Stomach (tissue), 8 donors: ENCODE measurements at regions not wholly inside any gene's neighbourhood (a gene's known extent, or its start where the extent isn't known, plus 50 kb on each side); places are given as distances from the start of the nearest gene placed in this dataset.
"Not testable (repeated sequence)": the region's sequence is repeated elsewhere in the genome, so short reads cannot be mapped to it uniquely, and the experiment has no call there.

ENCODE experiments used
- DNase-seq, 2 donors: peaks; one replicate each; pipeline versions ENCODE4 v3.0.0 to v3.0.0-alpha.2; 2013 to 2019
- H3K27ac ChIP-seq, 5 donors: fragments of 200-600 bp in 4 of 5; sonication (generic) in 4 of 5; one replicate each; pipeline ENCODE4 v1.5.1; 2013 to 2019; ENCODE audit warnings: mild to moderate bottlenecking in 1 of 5, moderate library complexity in 1 of 5
- H3K27me3 ChIP-seq, 3 donors: fragments of 200-600 bp; sonication (generic); one replicate each; pipeline ENCODE4 v1.5.1; 2017 to 2019; ENCODE audit warnings: mixed run types in 1 of 3
- H3K36me3 ChIP-seq, 4 donors: fragments of 200-600 bp; sonication (generic); 1 replicate in 3 of 4; 2 replicates in 1 of 4; pipeline ENCODE4 v1.5.1; 2016 to 2019
- H3K4me1 ChIP-seq, 4 donors: fragments of 200-600 bp; sonication (generic); one replicate each; pipeline ENCODE4 v1.5.1; 2016 to 2019
- H3K4me3 ChIP-seq, 4 donors: fragments of 200-600 bp; sonication (generic) in 3 of 4; one replicate each; pipeline ENCODE4 v1.5.1; 2016 to 2019; ENCODE audit warnings: mild to moderate bottlenecking in 1 of 4
- H3K9me3 ChIP-seq, 4 donors: fragments of 200-600 bp; sonication (generic); one replicate each; pipeline ENCODE4 v1.5.1; 2016 to 2019
- EP300 ChIP-seq: sonication (generic); formaldehyde crosslinking; IDR thresholded peaks from one replicate; pipeline ENCODE4 v1.6.1; 2017; ENCODE audit warnings: antibody characterized with exemption
- POLR2A ChIP-seq, 4 donors: fragments of 450-650 bp; IDR thresholded peaks; one replicate each; pipeline ENCODE4 v1.6.1; 2016; ENCODE audit warnings: antibody characterized with exemption in 4 of 4, control low read depth in 2 of 4, mild to moderate bottlenecking in 1 of 4, moderate library complexity in 1 of 4
- POLR2AphosphoS5 ChIP-seq, 3 donors: sonication (generic); formaldehyde crosslinking; IDR thresholded peaks; one replicate each; pipeline ENCODE4 v1.6.1; 2016; ENCODE audit warnings: antibody characterized with exemption in 3 of 3
- WGBS, 5 donors: extraction: QIAGEN DNeasy Blood & Tissue Kit in 3 of 5; methylation state at CpG; one replicate each; pipeline versions ENCODE4 v1.1.5 to v1.1.7; 2013 to 2018; 5-methylcytosine and 5-hydroxymethylcytosine counted together
- intact Hi-C: fragments of 100-400 bp; cut with DNase I; formaldehyde crosslinking; loops from one replicate; pipeline ENCODE4 v1.15.1; 2023; ENCODE audit warnings: low total_unique reads
- TF ChIP-seq, protein P1 (sequence below), 7 experiments: fragments of 450-650 bp in 4 of 7; fragments of 200-600 bp in 3 of 7; sonication (generic) in 3 of 7; IDR thresholded peaks; one replicate each; pipeline ENCODE4 v1.5.1; 2016 to 2019; ENCODE audit warnings: antibody characterized with exemption in 7 of 7, control low read depth in 2 of 7, mild to moderate bottlenecking in 1 of 7
- donor health status: healthy with polysubstance abuse.
- donor health status: Bipolar disorder and iron deficiency.
- donor health status: healthy.

DNA sequence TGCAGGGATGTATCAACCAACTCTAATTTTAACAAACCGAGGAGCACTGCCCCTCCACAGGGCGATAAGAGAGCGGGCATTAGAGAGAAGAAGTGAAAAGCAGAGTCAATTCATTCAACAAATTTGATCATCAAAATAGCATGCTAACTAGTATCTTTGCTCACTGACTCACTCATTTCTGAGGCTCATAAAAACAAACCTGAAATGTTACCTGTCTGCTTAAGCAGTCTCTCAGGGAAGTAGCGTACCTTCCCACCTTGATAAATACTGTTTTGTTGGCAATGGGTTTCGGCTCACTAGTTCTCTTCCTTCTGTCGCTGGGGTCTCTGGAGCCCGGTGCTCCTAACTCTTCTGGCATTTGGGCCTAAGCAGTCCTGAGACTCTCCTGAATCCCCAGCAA lies 248.8 kb downstream of the IRS1 start:
- no peak overlapping the region for H3K4me3 ChIP-seq
- H3K27ac ChIP-seq: no peak overlapping the region
- H3K4me1 ChIP-seq: no peaks in the 10 kb centered on the region
- 89 to 95% (median 92%) methylated on average over 7 of the region's 7 CpGs for WGBS, 5 donors
- no peak for DNase-seq
- H3K9me3 ChIP-seq: no peaks in the 10 kb centered on the region
- intact Hi-C loops: no loop called here
- no peaks in the 10 kb centered on the region for H3K36me3 ChIP-seq
- no peaks in the 10 kb centered on the region for H3K27me3 ChIP-seq
- no peak for TF ChIP-seq EP300
- TF ChIP-seq, protein P1, sequence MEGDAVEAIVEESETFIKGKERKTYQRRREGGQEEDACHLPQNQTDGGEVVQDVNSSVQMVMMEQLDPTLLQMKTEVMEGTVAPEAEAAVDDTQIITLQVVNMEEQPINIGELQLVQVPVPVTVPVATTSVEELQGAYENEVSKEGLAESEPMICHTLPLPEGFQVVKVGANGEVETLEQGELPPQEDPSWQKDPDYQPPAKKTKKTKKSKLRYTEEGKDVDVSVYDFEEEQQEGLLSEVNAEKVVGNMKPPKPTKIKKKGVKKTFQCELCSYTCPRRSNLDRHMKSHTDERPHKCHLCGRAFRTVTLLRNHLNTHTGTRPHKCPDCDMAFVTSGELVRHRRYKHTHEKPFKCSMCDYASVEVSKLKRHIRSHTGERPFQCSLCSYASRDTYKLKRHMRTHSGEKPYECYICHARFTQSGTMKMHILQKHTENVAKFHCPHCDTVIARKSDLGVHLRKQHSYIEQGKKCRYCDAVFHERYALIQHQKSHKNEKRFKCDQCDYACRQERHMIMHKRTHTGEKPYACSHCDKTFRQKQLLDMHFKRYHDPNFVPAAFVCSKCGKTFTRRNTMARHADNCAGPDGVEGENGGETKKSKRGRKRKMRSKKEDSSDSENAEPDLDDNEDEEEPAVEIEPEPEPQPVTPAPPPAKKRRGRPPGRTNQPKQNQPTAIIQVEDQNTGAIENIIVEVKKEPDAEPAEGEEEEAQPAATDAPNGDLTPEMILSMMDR (IDR thresholded peaks at IDR 0.05): no peak
- TF ChIP-seq POLR2A (IDR thresholded peaks at IDR 0.05): no peak
- no peak for TF ChIP-seq POLR2AphosphoS5 (IDR thresholded peaks at IDR 0.05)

DNA sequence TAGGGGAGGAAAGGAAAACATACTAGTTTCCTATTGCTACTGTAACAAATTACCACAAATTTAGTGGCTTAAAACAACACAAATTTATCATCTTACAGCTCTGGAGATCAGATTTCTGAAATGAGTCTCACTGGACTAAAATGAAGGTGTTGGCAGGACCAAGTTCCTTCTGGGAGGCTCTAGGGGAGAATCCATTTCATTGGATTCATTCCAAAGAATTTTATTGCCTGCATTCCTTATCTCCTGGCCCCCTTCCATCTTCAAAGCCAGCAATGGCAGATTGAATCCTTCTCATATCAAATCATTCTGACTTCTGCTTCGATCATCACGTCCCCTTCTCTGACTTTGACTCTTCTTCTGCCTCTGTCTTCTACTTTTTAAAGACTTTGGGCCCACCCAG lies 250.9 kb downstream of the IRS1 start:
- no peaks in the 10 kb centered on the region for H3K4me1 ChIP-seq
- WGBS, 5 donors: 29 to 52% (median 37%) methylated on average over 2 of the region's 2 CpGs
- TF ChIP-seq POLR2AphosphoS5 (IDR thresholded peaks at IDR 0.05): no peak
- H3K4me3 ChIP-seq: no peak overlapping the region
- intact Hi-C loops: no loop called here
- DNase-seq: no peak
- no peaks in the 10 kb centered on the region for H3K36me3 ChIP-seq
- no peak overlapping the region for H3K27ac ChIP-seq
- H3K9me3 ChIP-seq: no peaks in the 10 kb centered on the region
- H3K27me3 ChIP-seq: no peaks in the 10 kb centered on the region

DNA sequence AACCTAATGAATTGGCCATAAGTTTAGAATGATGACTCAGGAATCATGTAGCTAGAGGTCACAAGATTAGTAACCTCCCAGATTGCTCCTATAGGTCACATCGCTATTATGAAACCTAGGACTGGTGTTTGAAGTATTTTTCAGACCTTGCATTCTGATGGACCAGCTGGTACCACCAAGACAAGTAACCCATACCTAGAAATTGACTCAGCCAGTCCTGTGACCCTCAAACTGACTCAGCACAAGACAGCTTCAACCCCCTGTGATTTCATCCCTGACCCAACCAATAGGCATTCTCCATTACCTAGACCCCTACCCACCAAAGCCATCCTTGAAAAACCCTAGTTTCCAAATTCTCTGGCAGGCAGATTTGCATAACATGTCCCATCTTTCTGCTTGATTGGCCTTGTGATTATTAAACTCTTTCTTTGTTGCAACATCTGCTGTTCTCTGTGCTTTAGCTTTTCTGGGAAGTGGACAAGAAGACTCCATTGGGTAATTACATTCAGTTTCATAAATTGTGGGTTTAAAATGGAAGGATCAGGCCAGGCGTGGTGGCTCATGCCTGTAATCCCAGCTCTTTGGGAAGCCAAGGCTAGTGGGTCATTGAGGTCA lies 254.9 kb downstream of the IRS1 start:
- no peak for DNase-seq
- intact Hi-C loops: no loop called here
- Histone ChIP-seq H3K27me3 (no peaks in the 10 kb centered on the region), H3K27ac (no peak overlapping the region), H3K4me1 (no peaks in the 10 kb centered on the region), H3K36me3 (no peaks in the 10 kb centered on the region), H3K9me3 (no peaks in the 10 kb centered on the region), H3K4me3 (no peak overlapping the region)
- no peak for TF ChIP-seq POLR2AphosphoS5 (IDR thresholded peaks at IDR 0.05)
- TF ChIP-seq, protein P1 (IDR thresholded peaks at IDR 0.05): no peak
- TF ChIP-seq POLR2A (IDR thresholded peaks at IDR 0.05): no peak
- TF ChIP-seq EP300: no peak
- WGBS, 5 donors: 80 to 91% (median 85%) methylated on average over 2 of the region's 2 CpGs

DNA sequence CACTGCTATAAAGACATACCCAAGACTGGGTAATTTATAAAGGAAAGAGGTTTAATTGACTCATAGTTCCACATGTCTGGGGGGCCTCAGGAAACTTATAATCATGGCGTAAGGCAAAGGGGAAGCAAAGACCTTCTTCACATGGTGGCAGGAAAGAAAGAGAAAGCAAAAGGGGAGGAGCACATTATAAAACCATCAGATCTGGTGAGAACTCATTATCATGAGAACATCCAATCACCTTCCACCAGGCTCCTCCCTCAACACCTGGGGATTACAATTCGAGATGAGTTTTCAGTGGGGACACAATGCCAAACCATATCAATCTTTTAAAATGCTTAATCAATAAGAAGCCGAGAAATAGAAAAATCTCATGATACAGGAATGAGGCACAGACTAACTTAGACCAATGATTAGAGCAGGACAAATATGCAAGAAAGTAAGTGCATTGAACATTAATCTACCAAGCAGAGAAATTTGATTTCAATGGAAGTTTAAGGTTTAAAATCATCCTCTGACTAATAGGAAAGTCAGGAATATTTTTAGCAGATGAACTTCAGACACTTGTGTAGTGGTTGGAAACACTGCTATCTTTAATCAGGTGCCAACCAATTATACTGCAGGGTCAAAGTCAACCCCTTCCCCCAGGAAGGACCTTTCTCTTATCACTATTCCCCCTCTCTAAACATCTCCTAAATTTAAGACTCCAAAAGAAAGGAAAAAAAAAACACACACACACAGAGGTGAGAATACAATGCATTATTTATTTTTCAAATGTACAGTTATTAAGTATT lies 259.2 kb downstream of the IRS1 start:
- no peak overlapping the region for H3K27ac ChIP-seq
- no peak overlapping the region for H3K4me3 ChIP-seq
- 85 to 91% (median 87%) methylated on average over 3 of the region's 3 CpGs for WGBS, 5 donors
- H3K9me3 ChIP-seq: no peaks in the 10 kb centered on the region
- DNase-seq: no peak
- H3K36me3 ChIP-seq: no peaks in the 10 kb centered on the region
- TF ChIP-seq EP300 (no peak), POLR2AphosphoS5 (IDR thresholded peaks at IDR 0.05) (no peak), POLR2A (IDR thresholded peaks at IDR 0.05) (no peak)
- TF ChIP-seq, protein P1 (IDR thresholded peaks at IDR 0.05): no peak
- H3K4me1 ChIP-seq: no peaks in the 10 kb centered on the region
- intact Hi-C loops: no loop called here
- no peaks in the 10 kb centered on the region for H3K27me3 ChIP-seq

DNA sequence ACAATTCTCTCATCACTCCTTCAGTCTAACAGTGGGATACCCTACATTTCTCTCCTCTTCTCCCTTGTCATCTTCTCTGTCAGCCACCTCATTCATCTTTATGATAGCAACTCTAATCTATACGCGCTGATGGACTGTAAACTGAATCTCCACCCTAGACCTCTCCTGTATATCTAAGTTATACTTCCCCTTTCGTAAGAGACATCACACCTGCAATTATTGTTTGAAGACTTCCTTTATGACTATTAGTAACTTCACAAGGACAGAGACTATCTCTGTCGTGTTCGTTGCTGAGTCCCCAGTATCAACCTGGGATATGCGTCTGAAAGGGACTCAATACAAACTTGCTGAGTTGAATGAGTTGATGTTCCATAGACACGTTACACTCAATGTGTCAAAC lies 263.2 kb downstream of the IRS1 start:
- Histone ChIP-seq H3K4me3 (no peak overlapping the region), H3K27ac (no peak overlapping the region), H3K27me3 (no peaks in the 10 kb centered on the region), H3K4me1 (no peaks in the 10 kb centered on the region), H3K9me3 (no peaks in the 10 kb centered on the region), H3K36me3 (no peaks in the 10 kb centered on the region)
- no peak for DNase-seq
- 90 to 96% (median 94%) methylated on average over 7 of the region's 7 CpGs for WGBS, 5 donors
- TF ChIP-seq POLR2A (IDR thresholded peaks at IDR 0.05) (no peak), POLR2AphosphoS5 (IDR thresholded peaks at IDR 0.05) (no peak), EP300 (no peak)
- TF ChIP-seq, protein P1 (IDR thresholded peaks at IDR 0.05): no peak
- intact Hi-C loops: no loop called here

DNA sequence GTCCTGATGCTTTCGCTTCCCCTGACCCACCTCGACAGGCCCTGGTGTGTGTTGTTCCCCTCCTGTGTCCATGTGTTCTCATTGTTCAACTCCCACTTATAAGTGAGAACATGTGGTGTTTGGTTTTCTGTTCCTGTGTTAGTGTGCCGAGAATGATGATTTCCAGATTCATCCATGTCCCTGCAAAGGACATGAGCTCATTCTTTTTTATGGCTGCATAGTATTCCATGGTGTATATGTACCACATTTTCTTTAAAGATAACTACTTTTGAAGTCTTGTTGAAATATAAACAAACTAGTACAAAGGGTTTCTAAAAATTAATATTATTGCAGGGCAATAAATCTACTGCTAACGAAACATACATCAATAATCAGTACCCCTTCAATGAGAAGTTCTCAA lies 266.6 kb downstream of the IRS1 start:
- intact Hi-C loops, H3K4me1 ChIP-seq, H3K4me3 ChIP-seq, H3K36me3 ChIP-seq, H3K27ac ChIP-seq, DNase-seq, H3K9me3 ChIP-seq, H3K27me3 ChIP-seq: not testable (repeated sequence)
- WGBS, 5 donors: 85 to 94% (median 92%) methylated on average over 4 of the region's 4 CpGs
